H54 (cell line): ENCODE measurements at regions not wholly inside any gene's neighbourhood (a gene's known extent, or its start where the extent isn't known, plus 50 kb on each side); places are given as distances from the start of the nearest gene placed in this dataset.

Experiments
- DNase-seq: peaks from one replicate; pipeline ENCODE4 v3.0.0; 2011; ENCODE audit warnings: low spot score, mixed read lengths; ENCODE audit not compliant: insufficient read length
- FAIRE-seq: peaks from 3 replicates; lab custom pipeline; 2011; peaks lifted over from hg19 to GRCh38; lab: Jason Lieb, UNC
- POLR2A ChIP-seq: IDR thresholded peaks from 2 replicates; pipeline ENCODE4 v1.6.1; 2011; ENCODE audit warnings: low read depth, mild to moderate bottlenecking, low read length

DNA sequence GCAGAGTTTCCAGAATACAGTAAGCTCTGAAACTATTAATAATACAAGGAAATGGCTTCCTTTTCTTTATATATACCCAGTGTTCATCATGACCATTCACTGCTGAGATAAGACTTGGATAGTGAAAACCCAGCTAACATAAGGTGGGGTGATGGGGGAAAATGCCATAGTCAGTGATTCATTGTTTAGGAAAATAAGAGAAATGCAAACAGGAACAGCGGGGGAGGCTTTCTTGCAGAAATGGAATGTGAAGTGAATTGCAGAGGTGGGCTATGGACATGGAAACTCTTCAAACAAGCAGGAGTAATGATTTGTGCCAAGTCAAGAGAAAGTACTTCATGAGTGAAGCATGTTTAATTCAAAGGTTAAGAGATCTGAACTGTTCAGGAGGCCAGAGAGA, 519.4 kb downstream of the TDRD15 start:
- DNase-seq, result no peak
- no peak for FAIRE-seq

DNA sequence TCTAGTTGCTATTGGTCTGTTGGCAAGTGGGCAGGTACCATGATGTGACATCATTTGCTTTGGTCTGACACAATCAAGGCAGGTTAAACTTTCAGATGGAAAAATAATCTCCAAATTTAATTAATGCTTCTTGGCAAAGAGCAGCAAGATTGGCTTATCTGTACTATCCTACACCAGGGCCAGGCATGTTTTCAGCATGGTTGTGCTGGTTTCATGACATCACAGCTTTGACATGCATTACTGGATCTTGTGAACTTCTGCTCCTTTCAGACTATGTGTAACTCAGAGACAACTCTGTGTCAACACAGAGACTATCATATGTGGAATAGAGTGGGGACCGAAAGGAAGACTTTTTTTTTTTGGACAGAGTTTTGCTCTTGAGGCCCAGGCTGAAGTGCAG, 520.5 kb downstream of the TDRD15 start:
- no peak for DNase-seq
- no peak for TF ChIP-seq POLR2A
- no peak for FAIRE-seq

More for the DNA sequence above, 519.4 kb downstream of the TDRD15 start:
- TF ChIP-seq POLR2A, result no peak

DNA sequence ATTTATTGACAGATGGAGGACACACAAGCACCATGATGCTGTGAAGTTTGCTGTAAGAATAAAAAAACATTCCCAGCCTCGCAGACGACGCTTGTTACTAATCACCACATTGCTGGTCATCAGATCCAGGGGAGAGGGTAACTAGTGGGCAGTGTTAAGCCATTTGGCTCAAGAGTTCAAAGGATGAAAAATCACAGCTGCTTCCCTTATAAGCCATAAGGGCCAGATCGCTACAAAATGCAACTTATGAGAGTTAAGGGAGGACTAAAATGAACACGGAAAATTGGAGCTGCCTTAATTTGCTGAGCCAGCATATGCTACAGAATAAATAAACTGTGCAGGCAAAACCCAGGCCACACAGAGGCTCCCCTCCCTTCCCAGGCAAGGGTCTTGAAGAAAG, 522.6 kb downstream of the TDRD15 start:
- DNase-seq (no peak), FAIRE-seq (no peak)
- no peak for TF ChIP-seq POLR2A

DNA sequence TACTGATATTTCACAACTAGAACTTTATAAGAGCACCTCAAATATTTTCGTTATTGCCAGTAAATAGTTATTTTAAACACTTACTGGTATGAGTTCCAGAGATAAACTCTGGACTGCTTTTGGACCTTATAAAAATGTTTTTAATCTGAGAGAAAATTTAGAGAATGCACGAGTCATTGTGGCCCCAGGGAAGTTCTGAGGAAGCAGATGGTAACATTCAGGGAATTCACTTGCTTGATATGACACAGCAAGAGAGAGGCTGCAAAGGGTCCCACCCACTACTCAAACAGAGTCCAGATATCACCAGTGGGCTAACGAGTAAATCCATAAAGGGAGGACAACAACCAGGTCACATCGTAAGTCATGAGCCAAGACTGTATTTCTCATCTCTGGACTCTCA, 526.8 kb downstream of the TDRD15 start:
- no peak for DNase-seq
- no peak for TF ChIP-seq POLR2A
- no peak for FAIRE-seq

DNA sequence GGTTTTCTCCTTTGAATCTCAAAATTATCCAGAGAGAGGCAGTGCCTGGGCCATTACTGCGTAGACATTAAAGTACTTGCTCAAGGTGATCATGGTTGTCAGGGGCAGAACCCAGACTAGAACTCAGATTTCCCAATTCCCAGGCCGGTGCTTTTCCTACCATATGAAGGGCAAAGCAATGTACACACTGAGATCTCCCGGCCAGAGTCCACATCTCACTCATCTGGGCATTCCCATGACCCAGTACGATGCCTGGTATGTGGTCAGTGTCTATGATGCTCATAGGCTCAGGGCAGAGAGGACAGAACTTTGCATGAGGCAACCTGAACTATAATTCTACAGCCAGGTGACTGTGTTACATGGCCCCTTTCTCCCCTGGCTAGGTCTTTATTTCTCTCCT, 531.4 kb downstream of the TDRD15 start:
- FAIRE-seq (no peak), DNase-seq (no peak)
- no peak for TF ChIP-seq POLR2A

DNA sequence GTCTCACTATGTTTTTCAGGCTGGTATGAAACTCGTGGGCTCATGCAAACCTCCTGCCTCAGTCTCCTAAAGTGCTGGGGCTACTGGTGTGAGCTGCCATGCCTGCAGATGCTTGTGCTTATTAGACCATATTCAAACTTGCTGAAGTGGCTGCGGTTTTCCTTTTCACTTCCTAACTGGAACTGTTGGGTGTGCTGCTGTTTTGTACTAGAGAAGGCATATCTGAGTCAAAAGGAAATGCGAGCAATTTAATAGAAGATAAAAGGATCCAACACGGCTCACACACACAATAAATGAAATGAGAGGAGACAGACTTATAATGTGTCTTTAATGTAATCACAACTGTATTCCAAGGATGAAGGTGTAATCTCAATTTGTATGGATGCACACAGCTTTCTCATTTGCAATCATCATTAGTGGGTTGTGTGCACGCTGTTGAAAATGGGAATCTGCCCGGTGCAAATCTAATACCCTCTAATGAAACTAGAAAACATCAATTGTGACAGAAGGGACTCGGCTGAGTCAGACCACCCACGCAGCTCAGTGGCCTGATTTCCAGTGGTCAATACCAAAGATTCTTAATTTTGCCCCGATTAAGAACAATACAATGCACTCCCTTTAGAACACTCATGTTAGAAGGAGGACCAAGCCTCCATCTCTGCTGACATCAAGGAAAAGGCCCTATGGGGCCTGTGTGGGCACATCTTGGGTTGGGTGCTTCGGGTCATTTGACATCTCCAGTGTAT, 532.7 kb downstream of the TDRD15 start:
- FAIRE-seq (no peak), DNase-seq (no peak)
- TF ChIP-seq POLR2A, result no peak

DNA sequence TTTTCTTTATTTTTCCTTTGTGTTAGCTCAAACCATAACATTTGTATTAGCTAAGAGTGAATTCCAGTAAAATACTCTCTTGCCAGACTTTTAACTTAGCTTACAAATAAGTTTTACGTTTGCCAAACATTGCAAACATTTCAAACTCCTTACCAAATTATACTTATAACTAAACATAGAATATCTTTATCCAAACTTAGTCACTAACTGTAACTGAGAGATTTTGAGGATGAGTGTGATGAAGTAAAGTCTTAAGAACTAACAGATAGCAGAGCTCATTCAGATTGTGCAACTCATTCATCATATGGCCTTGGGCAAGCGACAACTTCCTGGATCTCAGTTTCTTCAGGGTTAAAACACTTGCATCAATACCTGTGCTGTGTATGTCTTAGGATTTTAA, 533.7 kb downstream of the TDRD15 start:
- no peak for FAIRE-seq
- DNase-seq, result no peak
- no peak for TF ChIP-seq POLR2A

DNA sequence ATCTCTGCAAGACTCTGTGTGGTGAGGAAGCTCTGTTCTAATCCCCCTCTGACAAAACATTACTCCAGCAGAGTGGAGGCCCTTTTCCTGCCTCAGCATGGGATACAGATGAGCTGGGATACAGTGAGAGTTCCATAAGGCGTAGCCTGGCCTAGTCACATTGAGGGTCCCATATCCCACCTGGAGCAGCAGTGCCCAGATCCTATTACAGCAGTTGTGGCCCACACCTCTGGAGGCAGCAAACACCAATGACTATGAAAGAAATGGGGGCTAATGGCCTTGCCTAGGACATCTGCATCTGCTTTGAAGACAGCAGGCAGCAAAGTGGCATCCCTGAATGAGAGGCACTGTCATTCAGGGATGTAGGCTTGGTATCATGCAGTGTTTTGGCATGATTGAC, 534.5 kb downstream of the TDRD15 start:
- TF ChIP-seq POLR2A, result no peak
- no peak for FAIRE-seq

DNA sequence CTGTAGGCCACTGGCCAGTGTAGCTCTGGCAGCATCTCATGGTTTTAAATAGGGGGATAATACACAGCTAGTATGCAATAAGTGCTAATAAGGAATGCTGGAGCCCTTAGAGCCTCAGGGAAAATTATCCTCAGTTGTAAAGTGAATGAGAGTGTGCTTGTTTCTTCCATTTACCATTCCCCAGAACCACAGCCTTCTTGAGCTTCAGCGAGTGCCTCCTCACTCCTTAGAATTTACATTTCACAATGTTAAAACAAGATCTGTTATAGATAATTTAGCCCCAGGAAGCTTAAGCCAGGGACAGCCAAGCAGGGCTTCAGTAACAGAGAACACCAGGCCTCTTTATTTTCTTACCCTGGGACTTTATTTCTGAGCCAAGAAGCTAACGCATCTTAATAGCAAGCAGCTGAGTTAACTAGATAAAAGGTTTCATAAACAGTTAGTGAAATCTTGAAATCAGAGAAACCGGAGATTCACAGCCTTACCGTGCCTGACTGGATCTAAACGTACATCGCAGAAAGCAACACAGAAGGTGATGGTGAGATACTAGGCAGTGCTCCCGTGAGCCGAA, 535.2 kb downstream of the TDRD15 start:
- no peak for TF ChIP-seq POLR2A
- DNase-seq (no peak), FAIRE-seq (no peak)

More for the DNA sequence above, 534.5 kb downstream of the TDRD15 start:
- no peak for DNase-seq

DNA sequence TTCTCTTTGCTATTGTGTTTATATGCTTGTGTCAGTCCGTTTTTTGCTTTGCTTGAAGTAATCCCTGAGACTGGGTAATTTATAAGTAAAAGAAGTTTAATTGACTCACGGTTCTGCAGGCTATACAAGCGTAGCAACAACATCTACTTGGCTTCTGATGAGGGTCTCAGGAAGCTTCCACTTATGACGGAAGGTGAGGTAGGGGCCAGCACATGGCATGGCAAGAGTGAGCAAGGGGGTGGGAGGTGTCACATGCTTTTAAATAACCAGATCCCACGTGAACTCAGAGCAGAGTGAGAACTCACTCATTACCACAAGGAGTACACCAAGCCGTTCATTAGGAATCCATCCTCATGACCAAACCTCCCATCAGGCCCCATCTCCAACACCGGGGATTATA, 540.3 kb downstream of the TDRD15 start:
- DNase-seq (no peak), FAIRE-seq (no peak)
- no peak for TF ChIP-seq POLR2A

DNA sequence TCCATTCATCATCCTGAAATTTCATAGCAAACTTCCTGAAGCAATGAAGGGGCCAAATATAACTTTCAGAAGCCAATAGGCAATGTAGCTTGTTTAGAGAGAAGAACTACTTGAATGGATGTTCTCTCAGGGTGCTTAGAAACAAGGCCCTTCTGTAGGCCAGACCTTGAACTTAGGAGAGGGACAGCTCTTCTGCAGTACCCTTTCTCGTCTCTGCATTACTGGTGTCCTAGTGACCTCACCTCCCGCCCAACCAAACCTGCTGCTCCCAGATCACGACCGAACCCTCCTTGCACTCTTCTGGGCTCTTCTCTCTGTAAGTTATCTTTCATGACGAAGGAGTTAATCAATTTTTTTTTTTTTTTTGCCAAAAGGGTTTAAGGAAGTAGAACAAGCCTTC, 543.9 kb downstream of the TDRD15 start:
- DNase-seq, result no peak
- no peak for TF ChIP-seq POLR2A
- no peak for FAIRE-seq

DNA sequence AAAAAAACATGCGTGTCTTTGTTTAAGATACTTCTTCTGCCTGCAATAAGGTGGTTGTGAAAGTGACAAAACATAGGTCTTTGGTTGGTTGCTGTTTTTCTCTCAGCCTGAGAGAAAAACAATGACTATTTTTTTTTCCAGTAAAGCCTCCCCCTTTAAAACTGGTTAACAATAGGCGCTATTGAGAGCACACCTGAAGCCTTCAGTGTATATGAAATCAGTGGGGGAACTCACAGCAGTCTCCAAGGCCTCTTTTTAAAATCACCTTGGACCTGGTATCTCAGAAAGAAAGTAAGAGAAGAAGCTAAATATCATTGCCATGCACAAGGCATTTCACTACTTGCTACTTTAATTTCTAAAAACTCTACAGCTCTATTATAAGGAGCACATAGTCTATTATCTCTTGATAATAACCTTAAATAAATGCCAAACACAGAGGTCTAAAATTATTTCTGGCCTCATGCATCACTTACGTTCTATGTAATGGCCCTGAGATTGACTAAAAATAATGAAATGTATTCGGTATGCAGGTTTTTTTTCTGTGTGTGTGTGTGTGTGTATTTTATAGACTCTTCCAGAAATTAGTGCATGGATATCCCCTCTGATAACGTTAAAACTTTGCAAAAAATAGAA, 544.4 kb downstream of the TDRD15 start:
- no peak for FAIRE-seq
- DNase-seq, result no peak
- TF ChIP-seq POLR2A, result no peak

DNA sequence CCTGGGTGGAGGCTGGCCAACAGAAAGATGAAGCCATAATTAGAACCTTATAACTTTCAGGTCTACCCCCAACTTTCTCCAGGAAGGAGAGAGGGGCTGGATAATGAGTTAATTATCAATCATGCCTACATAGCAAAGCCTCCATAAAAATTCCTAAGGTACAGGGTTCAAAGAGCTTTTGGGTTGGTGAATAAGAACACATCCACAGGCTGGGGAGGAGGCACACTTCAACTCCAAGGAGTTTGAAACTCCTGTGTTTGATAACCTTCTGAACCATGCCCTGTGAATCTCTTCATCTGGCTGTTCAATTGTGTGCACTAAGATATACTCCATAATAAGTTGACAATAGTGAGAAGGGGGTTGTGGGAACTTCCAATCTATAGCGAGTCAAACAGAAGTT, 552.3 kb downstream of the TDRD15 start:
- FAIRE-seq (no peak), DNase-seq (no peak)
- TF ChIP-seq POLR2A, result no peak

DNA sequence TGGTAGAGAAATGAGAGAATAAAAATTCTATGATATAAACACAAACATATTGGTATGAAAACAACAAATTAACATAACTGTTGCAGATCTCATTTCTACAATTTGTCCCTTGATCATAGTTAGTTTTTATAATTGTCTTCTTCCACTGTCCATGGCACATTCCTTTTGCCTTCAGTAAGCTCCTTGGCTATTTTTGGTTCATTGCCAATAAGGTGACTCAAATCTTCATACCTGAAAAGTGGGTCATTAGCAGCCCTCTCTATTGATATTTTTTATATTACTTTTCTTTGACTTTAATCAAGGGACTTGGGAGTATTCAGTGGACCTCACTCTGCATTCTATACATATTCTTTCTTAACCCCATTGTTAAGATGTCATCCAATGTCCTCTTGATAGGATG, 552.9 kb downstream of the TDRD15 start:
- FAIRE-seq (no peak), DNase-seq (no peak)

DNA sequence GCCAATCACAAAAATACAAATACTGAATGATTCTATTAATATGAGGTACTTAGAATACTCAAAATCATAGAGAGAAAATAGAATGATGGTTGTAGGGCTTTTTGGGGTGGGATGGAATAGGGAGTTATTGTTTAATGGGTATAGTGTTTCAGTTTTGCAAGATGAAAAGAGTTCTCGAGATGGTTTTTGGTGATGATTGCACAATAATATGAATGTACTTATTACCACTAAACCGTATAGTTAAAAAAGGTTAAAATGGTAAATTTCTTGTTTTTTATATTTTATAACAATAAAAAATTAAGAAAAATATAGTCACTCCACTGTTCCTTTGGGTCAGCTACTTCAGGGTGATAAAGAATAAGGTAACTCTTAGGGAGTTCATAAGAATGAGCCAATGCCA, 560.1 kb downstream of the TDRD15 start:
- FAIRE-seq (no peak), DNase-seq (no peak)
- TF ChIP-seq POLR2A, result no peak

More for the DNA sequence above, 552.9 kb downstream of the TDRD15 start:
- no peak for TF ChIP-seq POLR2A
